GM21528 (cell line): ENCODE measurements at regions not wholly inside any gene's neighbourhood (a gene's known extent, or its start where the extent isn't known, plus 50 kb on each side); places are given as distances from the start of the nearest gene placed in this dataset.
A peak's percentile ranks its signal among the peaks of the same experiment; 100 is the strongest.
"Not testable (repeated sequence)": the region's sequence is repeated elsewhere in the genome, so short reads cannot be mapped to it uniquely, and the experiment has no call there.

Experiments used
- ATAC-seq: cut with Tn5 transposase; IDR thresholded peaks from one replicate; pipeline ENCODE4 v1.9.1; 2021; ENCODE audit warnings: mild to moderate bottlenecking, moderate library complexity; ENCODE audit not compliant: unreplicated experiment, low FRiP score

DNA sequence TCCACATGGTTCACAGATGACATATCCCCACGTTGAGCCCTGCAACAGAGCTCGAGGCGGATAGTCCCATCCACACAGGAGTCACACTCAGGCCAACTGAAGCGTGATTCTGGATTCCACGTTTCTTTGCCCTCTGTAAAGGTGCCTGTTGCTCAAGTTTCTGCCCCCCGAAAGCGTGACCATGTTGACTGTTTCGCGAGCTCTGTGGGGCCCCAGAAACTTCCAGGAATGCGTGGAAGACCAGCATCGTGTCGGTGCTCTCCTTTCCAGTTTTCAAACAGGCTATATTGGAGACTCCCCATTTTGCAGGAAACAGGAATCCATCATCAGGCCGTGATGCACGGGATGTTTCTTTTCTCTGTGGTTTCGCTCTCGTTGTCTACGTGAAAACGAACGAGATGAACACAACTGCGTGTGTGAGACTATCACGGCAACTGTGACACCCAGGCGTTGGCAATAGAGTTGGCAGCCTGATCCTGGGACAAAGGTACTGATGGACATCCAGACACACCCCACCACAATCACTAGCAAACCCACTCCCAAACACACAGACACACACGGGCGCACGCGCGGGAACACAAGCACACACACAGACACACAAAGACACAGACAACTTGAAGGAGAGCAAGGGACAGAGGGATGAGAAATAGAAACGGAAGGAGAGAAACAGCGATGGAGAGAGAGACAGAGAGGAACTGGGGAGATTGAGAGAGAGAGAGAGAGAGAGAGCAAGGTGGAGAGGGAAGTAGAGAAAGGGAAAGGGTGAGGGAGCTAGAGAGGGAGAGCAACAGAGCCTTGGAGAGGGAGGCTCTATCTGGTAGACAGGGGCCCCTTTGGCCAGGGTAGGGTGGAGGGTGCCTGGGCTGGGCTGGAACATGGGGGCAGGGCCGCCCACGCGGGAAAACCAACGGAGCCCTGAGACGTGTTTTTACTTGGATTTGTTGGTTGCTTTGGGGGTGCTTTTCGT is 1609.3 kb downstream of the SPATA31A7 start:
- ATAC-seq = not testable (repeated sequence)

GRCh38 chr9:62799851-62800371 is 1610.1 kb downstream of the SPATA31A7 start:
- ATAC-seq = not testable (repeated sequence)

DNA sequence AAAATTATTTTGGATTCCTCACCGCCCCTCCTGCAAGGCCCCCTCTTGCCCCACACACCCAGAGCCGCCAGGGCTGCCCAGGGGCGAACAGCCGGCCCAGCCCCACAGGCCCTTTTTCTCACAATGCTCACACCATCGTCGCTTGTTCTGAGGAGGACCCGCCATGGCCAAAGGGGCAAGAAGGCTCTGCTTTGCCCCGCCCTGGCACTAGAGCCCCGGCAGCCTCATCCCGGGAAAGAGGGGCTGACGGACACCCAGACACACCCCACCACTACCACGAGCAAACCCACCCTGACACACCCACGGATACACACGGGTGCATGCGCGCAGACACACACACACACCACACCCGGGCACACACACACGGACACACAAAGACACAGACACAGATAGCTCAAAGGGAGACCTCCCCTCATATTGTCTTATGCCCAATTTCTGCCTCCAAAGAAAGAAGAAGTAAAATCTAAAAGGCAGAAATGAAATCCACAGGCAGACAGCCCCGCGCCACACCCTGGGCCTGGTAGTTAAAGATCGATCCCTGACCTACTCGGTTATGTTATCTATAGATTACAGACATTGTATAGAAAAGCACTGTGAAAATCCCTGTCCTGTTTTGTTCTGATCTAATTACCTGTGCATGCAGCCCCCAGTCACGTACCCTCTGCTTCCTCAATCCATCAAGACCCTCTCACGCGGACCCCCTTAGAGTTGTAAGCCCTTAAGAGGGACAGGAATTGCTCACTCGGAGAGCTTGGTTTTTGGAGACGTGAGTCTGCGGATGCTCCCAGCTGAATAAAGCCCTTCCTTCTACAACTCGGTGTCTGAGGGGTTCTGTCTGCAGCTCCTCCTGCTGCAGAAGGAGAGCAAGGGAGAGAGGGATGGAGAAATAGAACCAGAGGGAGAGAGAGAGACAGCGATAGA is 1610.9 kb downstream of the SPATA31A7 start:
- ATAC-seq = peak; percentile 22

GRCh38 chr9:62801372-62801811 is 1611.6 kb downstream of the SPATA31A7 start:
- not testable (repeated sequence) for ATAC-seq

- ATAC-seq = peak; percentile 100
Measured at GRCh38 chr9:62801961-62802718, 1612.3 kb downstream of the SPATA31A7 start.

DNA sequence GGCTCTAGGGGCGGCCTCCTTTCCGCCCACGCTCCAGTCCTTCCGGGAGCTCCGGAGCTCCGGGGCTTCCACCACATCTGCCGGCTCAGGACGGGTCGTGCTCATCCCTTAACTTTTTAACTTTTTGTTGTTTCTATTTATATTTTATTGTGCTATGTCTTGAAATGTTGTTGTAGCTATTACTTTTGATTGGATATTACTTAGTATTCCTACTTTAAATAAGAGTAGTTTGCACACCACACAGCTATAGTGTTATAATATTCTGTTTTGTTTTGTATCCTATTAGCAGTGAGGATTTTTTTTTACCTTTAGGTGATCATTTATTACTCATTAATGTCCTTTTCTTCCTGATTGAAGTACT is 1612.9 kb downstream of the SPATA31A7 start:
- not testable (repeated sequence) for ATAC-seq

DNA sequence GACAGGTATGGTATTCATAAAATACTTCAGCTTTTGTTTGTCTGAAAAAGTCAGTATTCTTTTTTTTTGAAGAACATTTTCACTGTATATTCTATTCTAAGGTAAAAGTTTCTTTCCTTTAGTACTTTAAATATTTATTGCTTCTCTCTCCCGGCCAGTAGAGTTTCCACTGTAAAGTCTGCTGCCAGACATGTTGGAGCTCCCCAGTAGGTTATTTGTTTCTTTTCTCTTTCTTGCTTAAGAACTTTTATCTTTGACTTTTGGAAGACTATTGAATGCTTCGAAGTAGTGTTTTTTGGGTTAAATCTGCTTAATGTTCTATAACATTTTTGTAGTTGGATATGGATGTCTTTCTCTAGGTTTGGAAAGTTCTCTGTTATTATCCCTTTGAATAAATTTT is 1613.3 kb downstream of the SPATA31A7 start:
- not testable (repeated sequence) for ATAC-seq

GRCh38 chr9:62804314-62804713 is 1614.5 kb downstream of the SPATA31A7 start:
- not testable (repeated sequence) for ATAC-seq

- not testable (repeated sequence) for ATAC-seq
Measured at GRCh38 chr9:62807424-62807823, 1617.6 kb downstream of the SPATA31A7 start.

GRCh38 chr9:62808081-62808480 is 1618.2 kb downstream of the SPATA31A7 start:
- not testable (repeated sequence) for ATAC-seq

DNA sequence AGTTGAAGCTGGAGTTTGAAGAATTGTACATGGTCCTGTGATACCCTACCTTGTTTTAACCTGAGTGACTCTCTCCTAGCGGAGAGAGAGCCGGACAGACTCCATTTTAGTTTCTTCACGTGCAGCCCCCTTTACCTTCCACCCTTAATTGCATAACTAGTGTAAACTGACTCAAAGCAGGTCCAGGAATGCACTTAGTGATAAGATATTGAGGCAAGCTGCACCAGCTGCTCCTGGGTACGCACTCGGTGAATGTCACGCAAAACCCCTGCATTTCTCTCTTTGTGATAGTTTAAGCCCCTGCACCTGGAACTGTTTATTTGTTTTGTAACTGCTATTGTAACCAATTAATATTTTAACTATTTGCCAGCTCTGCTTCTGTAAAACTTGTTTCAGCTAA is 1620.5 kb downstream of the SPATA31A7 start:
- ATAC-seq = not testable (repeated sequence)

GRCh38 chr9:62810811-62811315 is 1621.0 kb downstream of the SPATA31A7 start:
- ATAC-seq = not testable (repeated sequence)

- not testable (repeated sequence) for ATAC-seq
Measured at GRCh38 chr9:62815436-62815835, 1625.6 kb downstream of the SPATA31A7 start.

DNA sequence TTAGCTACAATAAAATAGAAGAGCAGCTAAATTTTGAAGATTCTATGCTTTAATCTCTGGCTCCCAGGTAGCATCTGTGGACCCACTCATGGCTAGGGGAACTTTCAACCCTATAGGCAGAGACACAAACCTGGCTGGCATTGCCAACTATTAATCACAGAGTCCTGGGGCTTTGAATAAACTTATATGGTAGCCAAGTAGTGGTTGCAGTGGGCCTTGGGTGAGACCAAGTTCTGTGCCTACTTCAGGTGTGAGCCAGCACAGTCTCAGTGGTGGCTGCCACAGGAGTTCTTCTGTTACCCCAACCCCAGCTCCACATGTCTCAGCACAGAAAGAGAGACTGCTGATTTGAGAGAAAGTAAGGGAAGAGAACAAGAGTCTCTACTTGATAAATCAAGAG is 1626.5 kb downstream of the SPATA31A7 start:
- ATAC-seq = not testable (repeated sequence)

- not testable (repeated sequence) for ATAC-seq
Measured at GRCh38 chr9:62817214-62817613, 1627.4 kb downstream of the SPATA31A7 start.

DNA sequence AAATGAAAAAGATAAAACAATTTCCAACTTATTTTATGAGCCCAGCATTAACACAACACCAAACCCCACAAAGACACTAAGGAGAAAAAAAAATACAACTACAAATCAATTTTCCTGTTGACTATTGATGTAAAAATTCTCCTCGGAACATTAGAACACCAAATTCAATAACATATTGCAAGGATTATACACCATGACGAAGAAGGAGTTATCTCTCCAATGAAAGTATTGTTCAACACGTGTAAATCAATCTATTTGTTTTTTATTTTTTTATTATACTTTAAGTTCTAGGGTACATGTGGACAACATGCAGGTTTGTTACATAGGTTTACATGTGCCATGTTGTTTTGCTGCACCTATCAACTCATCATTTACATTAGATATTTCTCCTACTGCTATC is 1632.3 kb downstream of the SPATA31A7 start:
- not testable (repeated sequence) for ATAC-seq

DNA sequence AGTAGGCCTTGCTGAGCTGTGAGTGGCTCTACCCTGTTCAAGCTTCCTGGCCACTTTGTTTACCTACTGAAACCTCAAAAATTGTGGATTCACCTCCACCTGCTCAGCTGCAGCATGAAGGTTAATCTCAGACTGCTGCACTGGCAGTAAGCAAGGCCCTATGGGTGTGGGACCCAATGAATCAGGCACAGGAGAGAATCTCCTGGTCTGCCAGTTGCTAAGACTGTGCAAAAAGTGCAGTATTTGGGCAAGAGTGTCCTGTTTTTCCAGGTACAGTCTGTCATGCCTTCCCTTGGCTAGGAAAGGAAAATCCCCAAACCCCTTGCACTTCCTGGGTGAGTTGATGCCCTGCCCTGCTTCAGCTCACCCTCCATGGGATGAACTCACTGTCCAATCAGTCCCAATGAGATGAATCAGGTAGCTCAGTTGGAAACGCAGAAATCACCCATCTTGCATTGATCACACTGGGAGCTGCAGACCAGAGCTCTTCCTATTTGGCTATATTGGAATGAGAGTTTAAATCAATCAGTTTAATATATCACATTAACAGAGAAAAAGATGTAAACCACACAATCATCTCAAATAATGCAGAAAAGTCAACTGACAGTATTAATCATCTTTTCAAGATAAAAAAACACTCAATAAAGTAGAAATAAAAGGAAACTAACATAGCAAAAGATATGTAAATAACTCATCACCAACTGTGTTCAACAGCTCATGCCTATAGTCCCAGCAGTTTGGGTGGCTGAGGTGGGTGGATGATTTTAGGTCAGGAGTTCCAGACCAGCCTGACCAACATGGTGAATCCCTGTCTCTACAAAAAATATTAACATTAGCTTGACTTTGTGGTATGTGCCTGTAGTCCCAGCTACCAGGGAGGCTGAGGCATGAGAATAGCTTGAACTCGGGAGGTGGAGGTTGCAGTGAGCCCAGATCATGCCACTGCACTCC is 1638.4 kb downstream of the SPATA31A7 start:
- not testable (repeated sequence) for ATAC-seq

- ATAC-seq = not testable (repeated sequence)
Measured at GRCh38 chr9:62830829-62831459, 1641.1 kb downstream of the SPATA31A7 start.
